ENCODE measurements at regions not wholly inside any gene's neighbourhood (a gene's known extent, or its start where the extent isn't known, plus 50 kb on each side); places are given as distances from the start of the nearest gene placed in this dataset.

DNA sequence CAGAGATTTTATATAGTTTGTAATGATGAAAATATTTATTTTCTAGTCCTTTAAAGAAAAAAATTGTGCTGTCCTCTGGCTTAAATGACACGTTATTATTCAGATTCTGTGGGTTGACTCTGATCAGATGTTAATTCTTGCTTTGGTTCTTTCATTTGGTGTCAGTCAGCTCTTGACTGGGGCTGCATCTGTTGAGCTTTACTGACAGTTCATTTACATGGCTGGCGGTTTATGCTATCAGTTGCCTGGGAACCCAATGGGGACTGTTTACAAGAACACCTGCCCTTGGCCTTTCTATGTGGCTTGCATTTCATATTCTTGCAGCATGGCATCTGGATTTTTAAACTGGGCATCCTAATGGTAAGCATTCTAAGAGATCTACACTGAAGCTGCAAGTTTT is 667.1 kb upstream of the FBXO33 start:
- intact Hi-C loops (cut with DNase I), result no loop called here
- no peaks in the 10 kb centered on the region for H3K36me3 ChIP-seq
- no peak overlapping the region for H3K4me3 ChIP-seq
- H3K4me1 ChIP-seq, result no peaks in the 10 kb centered on the region
- 30 to 80% methylated on average over 2 of the region's 2 CpGs for WGBS, 2 donors
- H3K9me3 ChIP-seq, result peaks cover 0 to 10% (median 0%) of the 10 kb centered on the region in 3 donors
- DNase-seq, result no peak
- H3K27ac ChIP-seq, result no peak overlapping the region
- no peak for TF ChIP-seq POLR2A (IDR thresholded peaks at IDR 0.05)
- TF ChIP-seq, protein P1, sequence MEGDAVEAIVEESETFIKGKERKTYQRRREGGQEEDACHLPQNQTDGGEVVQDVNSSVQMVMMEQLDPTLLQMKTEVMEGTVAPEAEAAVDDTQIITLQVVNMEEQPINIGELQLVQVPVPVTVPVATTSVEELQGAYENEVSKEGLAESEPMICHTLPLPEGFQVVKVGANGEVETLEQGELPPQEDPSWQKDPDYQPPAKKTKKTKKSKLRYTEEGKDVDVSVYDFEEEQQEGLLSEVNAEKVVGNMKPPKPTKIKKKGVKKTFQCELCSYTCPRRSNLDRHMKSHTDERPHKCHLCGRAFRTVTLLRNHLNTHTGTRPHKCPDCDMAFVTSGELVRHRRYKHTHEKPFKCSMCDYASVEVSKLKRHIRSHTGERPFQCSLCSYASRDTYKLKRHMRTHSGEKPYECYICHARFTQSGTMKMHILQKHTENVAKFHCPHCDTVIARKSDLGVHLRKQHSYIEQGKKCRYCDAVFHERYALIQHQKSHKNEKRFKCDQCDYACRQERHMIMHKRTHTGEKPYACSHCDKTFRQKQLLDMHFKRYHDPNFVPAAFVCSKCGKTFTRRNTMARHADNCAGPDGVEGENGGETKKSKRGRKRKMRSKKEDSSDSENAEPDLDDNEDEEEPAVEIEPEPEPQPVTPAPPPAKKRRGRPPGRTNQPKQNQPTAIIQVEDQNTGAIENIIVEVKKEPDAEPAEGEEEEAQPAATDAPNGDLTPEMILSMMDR (IDR thresholded peaks at IDR 0.05), result no peak
- no peaks in the 10 kb centered on the region for H3K27me3 ChIP-seq

DNA sequence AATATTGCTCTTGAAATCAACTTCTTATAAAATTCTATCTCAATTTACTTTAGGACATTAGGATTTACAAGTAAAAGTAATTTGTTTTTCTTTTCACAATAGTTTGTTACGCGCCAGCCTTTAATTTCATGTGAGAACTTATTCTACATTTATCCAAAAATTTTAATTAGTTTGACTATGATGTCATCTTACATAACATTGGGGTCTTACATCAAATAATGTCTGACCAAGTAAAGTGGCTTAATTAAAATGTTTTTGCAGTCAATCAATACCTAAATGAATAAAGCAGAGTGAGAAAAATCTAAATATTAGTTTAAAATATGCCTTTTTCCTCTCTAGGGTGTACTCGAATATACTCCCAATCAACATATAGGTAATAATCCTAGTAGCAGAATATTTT is 666.2 kb upstream of the FBXO33 start:
- no peaks in the 10 kb centered on the region for H3K4me1 ChIP-seq
- no peaks in the 10 kb centered on the region for H3K36me3 ChIP-seq
- intact Hi-C loops (cut with DNase I), result no loop called here
- WGBS, 2 donors, result 87 to 92% methylated on average over 3 of the region's 3 CpGs
- TF ChIP-seq POLR2A (IDR thresholded peaks at IDR 0.05), result no peak
- TF ChIP-seq, protein P1 (IDR thresholded peaks at IDR 0.05), result no peak
- H3K9me3 ChIP-seq, result peaks cover 0 to 10% (median 0%) of the 10 kb centered on the region in 3 donors
- H3K4me3 ChIP-seq, result no peak overlapping the region
- no peak for DNase-seq
- H3K27ac ChIP-seq, result no peak overlapping the region
- no peaks in the 10 kb centered on the region for H3K27me3 ChIP-seq

DNA sequence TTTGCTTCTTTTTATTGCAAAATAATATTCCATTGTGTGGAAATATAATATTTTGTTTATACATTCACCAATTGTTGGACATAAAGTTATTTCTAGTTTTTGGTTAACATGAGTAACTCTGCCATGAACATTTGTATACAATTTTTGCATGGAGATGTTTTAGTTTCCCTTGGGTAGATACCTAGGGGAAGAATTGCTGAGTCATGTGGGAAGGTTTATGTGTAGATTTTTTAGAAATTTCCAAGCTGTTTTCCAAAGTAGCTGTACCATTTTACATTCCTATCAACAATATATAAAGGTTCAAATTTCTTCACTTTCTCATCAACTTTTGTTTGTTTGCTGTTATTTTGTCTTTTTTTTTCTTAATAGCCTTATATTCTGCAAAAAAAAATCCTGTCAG is 664.7 kb upstream of the FBXO33 start:
- Histone ChIP-seq H3K4me1 (no peaks in the 10 kb centered on the region), H3K9me3 (peaks cover 0 to 6% (median 0%) of the 10 kb centered on the region in 3 donors), H3K36me3 (no peaks in the 10 kb centered on the region), H3K4me3 (no peak overlapping the region), H3K27ac (no peak overlapping the region), H3K27me3 (no peaks in the 10 kb centered on the region)
- intact Hi-C loops (cut with DNase I), result no loop called here
- no peak for TF ChIP-seq POLR2A (IDR thresholded peaks at IDR 0.05)
- TF ChIP-seq, protein P1 (IDR thresholded peaks at IDR 0.05), result no peak
- DNase-seq, result no peak

DNA sequence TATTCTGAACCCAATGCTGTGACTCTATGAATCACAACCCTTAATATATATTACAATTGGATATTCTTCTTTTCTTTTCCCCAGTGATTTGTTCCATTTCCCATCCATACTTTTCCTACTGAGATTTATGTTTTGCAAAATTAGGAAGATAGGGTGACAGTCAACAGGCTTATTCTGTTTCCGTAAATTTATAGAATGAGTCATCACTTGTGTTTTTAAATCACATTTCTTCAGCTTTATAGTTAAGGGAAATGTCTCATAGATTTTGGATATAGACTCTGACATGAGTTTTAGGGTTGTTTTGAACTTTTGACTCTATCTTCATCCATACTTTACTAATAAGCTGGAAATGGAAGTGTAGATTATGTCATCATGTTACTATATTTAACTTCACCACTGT is 661.6 kb upstream of the FBXO33 start:
- no peak for TF ChIP-seq POLR2A (IDR thresholded peaks at IDR 0.05)
- Histone ChIP-seq H3K36me3 (no peaks in the 10 kb centered on the region), H3K9me3 (no peaks in the 10 kb centered on the region), H3K4me1 (no peaks in the 10 kb centered on the region), H3K27me3 (no peaks in the 10 kb centered on the region), H3K4me3 (no peak overlapping the region), H3K27ac (no peak overlapping the region)
- intact Hi-C loops (cut with DNase I), result no loop called here
- DNase-seq, result no peak
- WGBS, 2 donors, result 61 to 81% methylated on average over 1 of the region's 1 CpG

DNA sequence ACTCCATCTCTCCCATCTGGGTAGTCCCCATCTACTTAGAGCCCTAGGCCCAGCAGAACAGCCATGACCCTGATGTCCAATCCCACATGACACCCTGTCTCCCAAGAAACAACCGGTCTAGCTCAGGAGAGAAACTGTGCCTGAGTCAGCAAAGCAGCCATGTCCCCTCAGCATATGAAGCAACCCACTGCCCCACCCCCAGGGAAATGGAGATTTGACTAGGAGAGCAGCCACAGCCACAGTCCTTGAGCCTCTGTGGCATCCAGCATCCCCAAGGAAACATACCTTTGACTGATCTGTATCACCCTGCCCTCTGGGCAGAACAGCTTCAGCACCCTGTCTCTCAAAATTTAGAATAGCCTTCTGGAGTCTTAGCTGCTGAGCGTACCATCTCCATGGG is 641.9 kb upstream of the FBXO33 start:
- H3K9me3 ChIP-seq, result no peaks in the 10 kb centered on the region
- TF ChIP-seq, protein P1 (IDR thresholded peaks at IDR 0.05), result no peak
- no peak for TF ChIP-seq POLR2A (IDR thresholded peaks at IDR 0.05)
- H3K36me3 ChIP-seq, result no peaks in the 10 kb centered on the region
- H3K4me1 ChIP-seq, result no peaks in the 10 kb centered on the region
- intact Hi-C loops (cut with DNase I), result no loop called here
- H3K27ac ChIP-seq, result no peak overlapping the region
- H3K4me3 ChIP-seq, result no peak overlapping the region
- no peak for DNase-seq
- H3K27me3 ChIP-seq, result no peaks in the 10 kb centered on the region
- 60% methylated on average over 1 of the region's 2 CpGs; no CpG with 5 or more reads in 1 of the 2 donors for WGBS, 2 donors

DNA sequence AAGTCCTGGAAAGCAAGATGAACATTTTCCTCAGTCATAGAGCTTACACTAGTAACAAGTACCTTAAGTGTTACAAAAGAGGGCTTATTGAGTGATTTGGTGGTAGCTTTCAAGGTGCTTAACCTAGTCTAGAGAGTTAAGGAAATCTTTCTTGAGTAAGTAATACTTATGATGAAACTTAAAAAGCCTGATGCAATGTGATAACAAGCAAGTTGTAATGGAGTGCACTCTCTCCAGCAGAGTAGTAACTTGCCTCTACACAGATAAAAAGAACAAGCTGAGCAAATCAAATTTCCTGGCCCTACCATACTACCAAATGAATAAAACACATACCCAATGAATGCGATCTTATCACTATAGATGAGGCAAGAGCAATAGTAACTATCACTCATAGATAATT is 639.9 kb upstream of the FBXO33 start:
- Histone ChIP-seq H3K4me3 (no peak overlapping the region), H3K9me3 (no peaks in the 10 kb centered on the region), H3K4me1 (no peaks in the 10 kb centered on the region), H3K27me3 (no peaks in the 10 kb centered on the region), H3K27ac (no peak overlapping the region), H3K36me3 (no peaks in the 10 kb centered on the region)
- 100% methylated on average over 1 of the region's 1 CpG for WGBS, 2 donors
- intact Hi-C loops (cut with DNase I), result no loop called here
- TF ChIP-seq, protein P1 (IDR thresholded peaks at IDR 0.05), result no peak
- no peak for TF ChIP-seq POLR2A (IDR thresholded peaks at IDR 0.05)
- DNase-seq, result no peak
